HL-60 (cell line): ENCODE measurements at regions not wholly inside any gene's neighbourhood (a gene's known extent, or its start where the extent isn't known, plus 50 kb on each side); places are given as distances from the start of the nearest gene placed in this dataset.
A peak's percentile ranks its signal among the peaks of the same experiment; 100 is the strongest.

Source experiments
- DNase-seq, 2 experiments: peaks; one replicate each; pipeline ENCODE4 v3.0.0-alpha.2; 2010 to 2020; ENCODE audit warnings: low read depth in 1 of 2, low spot score in 1 of 2
- H3K27ac ChIP-seq: fragments of 250-450 bp; sonication (Bioruptor Pico); replicated peaks from 2 replicates; pipeline ENCODE4 v1.5.1; 2020; ENCODE audit warnings: mild to moderate bottlenecking, moderate library complexity
- H3K27me3 ChIP-seq: fragments of 250-450 bp; sonication (Bioruptor Pico); 2 replicates; pipeline ENCODE4 v1.5.1; 2021; ENCODE audit warnings: mild to moderate bottlenecking, moderate library complexity; ENCODE audit not compliant: insufficient read depth, poor library complexity, severe bottlenecking
- H3K4me3 ChIP-seq: replicated peaks from 2 replicates; pipeline ENCODE4 v1.5.1; 2011; ENCODE audit warnings: mild to moderate bottlenecking, control low read depth, low read length; ENCODE audit not compliant: insufficient read depth
- GABPA ChIP-seq: IDR thresholded peaks from 2 replicates; pipeline ENCODE4 v1.6.1; 2012; ENCODE audit warnings: low read depth
- POLR2AphosphoS5 ChIP-seq: IDR thresholded peaks from 2 replicates; pipeline ENCODE4 v1.6.1; 2012; ENCODE audit warnings: low read depth
- SPI1 ChIP-seq: IDR thresholded peaks from 2 replicates; pipeline ENCODE4 v1.6.1; 2012; ENCODE audit warnings: low read depth, mild to moderate bottlenecking, borderline replicate concordance
- TF ChIP-seq, protein P1 (sequence below): IDR thresholded peaks from one replicate; pipeline ENCODE4 v1.5.1; 2011; ENCODE audit warnings: low read length, control low read depth, inconsistent platforms; ENCODE audit not compliant: insufficient read depth
- TF ChIP-seq, protein P2 (sequence below): IDR thresholded peaks from 2 replicates; pipeline ENCODE4 v1.6.1; 2012; ENCODE audit warnings: low read depth; ENCODE audit not compliant: insufficient replicate concordance

DNA sequence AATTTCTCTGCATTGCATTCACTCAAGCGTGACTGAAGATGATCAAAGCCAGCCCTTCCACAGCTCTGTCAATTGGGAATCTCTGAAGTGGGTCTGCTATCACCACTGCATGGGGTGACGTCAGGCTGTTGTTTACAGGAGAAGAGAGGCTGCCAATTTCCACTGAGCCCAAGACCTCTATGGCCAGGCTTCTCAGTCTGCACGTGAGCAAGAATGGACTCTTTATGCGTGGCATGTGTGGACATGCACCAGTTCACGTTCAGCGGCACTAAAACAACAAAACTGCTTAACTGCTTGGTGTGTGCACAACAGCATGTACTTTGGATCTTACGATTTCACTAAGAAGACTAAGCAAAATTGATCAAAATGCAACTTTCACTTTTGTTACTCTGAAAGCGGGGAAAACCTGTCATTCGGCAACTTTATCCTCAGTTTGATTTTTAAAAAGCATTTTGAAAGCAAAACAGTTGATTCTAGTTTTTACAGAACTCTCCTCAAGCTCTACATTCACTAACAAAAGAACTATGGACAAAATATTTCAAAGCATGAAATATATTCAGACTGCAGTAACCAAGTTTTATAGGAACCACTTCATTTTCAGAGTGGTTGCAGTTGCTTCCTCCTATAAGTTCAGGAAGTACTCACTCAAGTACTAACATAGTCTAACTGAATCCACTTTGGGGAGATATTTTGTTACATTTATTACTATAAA, 77.0 kb upstream of the SERTAD2 start:
- no peaks in the 10 kb centered on the region for H3K27me3 ChIP-seq
- H3K27ac ChIP-seq = peak overlapping the region; percentile 66
- TF ChIP-seq GABPA (no peak), SPI1 (no peak)
- TF ChIP-seq, protein P1, sequence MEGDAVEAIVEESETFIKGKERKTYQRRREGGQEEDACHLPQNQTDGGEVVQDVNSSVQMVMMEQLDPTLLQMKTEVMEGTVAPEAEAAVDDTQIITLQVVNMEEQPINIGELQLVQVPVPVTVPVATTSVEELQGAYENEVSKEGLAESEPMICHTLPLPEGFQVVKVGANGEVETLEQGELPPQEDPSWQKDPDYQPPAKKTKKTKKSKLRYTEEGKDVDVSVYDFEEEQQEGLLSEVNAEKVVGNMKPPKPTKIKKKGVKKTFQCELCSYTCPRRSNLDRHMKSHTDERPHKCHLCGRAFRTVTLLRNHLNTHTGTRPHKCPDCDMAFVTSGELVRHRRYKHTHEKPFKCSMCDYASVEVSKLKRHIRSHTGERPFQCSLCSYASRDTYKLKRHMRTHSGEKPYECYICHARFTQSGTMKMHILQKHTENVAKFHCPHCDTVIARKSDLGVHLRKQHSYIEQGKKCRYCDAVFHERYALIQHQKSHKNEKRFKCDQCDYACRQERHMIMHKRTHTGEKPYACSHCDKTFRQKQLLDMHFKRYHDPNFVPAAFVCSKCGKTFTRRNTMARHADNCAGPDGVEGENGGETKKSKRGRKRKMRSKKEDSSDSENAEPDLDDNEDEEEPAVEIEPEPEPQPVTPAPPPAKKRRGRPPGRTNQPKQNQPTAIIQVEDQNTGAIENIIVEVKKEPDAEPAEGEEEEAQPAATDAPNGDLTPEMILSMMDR = no peak
- TF ChIP-seq, protein P2, sequence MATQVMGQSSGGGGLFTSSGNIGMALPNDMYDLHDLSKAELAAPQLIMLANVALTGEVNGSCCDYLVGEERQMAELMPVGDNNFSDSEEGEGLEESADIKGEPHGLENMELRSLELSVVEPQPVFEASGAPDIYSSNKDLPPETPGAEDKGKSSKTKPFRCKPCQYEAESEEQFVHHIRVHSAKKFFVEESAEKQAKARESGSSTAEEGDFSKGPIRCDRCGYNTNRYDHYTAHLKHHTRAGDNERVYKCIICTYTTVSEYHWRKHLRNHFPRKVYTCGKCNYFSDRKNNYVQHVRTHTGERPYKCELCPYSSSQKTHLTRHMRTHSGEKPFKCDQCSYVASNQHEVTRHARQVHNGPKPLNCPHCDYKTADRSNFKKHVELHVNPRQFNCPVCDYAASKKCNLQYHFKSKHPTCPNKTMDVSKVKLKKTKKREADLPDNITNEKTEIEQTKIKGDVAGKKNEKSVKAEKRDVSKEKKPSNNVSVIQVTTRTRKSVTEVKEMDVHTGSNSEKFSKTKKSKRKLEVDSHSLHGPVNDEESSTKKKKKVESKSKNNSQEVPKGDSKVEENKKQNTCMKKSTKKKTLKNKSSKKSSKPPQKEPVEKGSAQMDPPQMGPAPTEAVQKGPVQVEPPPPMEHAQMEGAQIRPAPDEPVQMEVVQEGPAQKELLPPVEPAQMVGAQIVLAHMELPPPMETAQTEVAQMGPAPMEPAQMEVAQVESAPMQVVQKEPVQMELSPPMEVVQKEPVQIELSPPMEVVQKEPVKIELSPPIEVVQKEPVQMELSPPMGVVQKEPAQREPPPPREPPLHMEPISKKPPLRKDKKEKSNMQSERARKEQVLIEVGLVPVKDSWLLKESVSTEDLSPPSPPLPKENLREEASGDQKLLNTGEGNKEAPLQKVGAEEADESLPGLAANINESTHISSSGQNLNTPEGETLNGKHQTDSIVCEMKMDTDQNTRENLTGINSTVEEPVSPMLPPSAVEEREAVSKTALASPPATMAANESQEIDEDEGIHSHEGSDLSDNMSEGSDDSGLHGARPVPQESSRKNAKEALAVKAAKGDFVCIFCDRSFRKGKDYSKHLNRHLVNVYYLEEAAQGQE = no peak
- peak in 1 of 2 experiments; percentile 19 for DNase-seq
- no peak overlapping the region for H3K4me3 ChIP-seq

DNA sequence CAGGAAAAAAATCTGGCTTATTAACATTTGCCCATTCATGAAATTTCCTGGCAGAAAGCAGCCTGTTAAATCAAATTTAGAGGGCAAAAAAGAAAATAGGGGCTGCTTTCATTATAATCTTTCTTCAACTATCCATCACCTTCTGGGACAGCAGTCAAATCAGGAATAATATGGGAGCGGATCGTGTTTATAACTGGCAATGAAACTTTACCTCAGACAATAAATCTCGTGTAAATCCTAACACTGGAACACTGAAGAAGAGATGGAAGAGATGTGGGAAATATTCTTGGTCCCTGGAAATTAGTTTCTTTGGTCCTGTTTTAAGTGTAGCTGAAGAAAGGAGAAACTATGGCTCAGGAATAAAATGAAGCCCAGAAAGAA, 77.5 kb upstream of the SERTAD2 start:
- H3K27ac ChIP-seq = peak overlapping the region; percentile 66

DNA sequence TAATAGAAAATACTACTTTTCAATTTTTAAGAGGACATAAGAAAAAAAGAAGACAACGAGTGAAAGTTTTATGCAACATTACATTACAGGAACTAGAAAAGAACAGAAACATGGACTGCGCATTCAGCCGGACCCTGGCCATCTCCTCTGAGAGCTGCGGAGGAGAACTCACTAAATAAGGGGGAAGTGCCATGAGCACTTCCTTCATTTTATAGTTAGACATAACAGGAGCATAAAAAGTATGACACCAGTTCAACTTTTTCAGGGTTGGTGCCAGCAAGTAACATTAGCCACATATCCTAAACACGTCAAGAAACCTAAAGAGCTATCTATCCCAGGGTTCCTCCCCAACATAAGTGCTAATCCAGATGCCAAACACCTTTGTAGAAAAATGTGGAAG, 78.0 kb upstream of the SERTAD2 start:
- Histone ChIP-seq H3K27ac (peak overlapping the region; percentile 66), H3K4me3 (no peak overlapping the region), H3K27me3 (no peaks in the 10 kb centered on the region)
- peak; percentile 99 for TF ChIP-seq SPI1
- no peak for TF ChIP-seq GABPA
- TF ChIP-seq, protein P2 = no peak
- TF ChIP-seq, protein P1 = no peak
- peak; percentile 52 for TF ChIP-seq POLR2AphosphoS5
- DNase-seq = peak in 1 of 2 experiments; percentile 59

More for the DNA sequence above, 77.5 kb upstream of the SERTAD2 start:
- no peak for DNase-seq
- TF ChIP-seq GABPA = no peak
- Histone ChIP-seq H3K27me3 (no peaks in the 10 kb centered on the region), H3K4me3 (no peak overlapping the region)

GRCh38 chr2:64732146-64732545, 78.4 kb upstream of the SERTAD2 start:
- Histone ChIP-seq H3K27ac (peak overlapping the region; percentile 66), H3K4me3 (no peak overlapping the region), H3K27me3 (no peaks in the 10 kb centered on the region)
- no peak for TF ChIP-seq SPI1
- TF ChIP-seq, protein P2 = no peak
- TF ChIP-seq, protein P1 = no peak
- TF ChIP-seq GABPA = no peak
- TF ChIP-seq POLR2AphosphoS5 = no peak
- DNase-seq = no peak
